HCT116 (cell line): ENCODE measurements at regions not wholly inside any gene's neighbourhood (a gene's known extent, or its start where the extent isn't known, plus 50 kb on each side); places are given as distances from the start of the nearest gene placed in this dataset.

Source experiments
- ATAC-seq: fragments of 200-7000 bp; cut with Tn5 transposase; 2 replicates; pipeline ENCODE4 v1.9.1; 2020; ENCODE audit warnings: mild to moderate bottlenecking, moderate library complexity
- BruUV-seq: library from RNA; stranded (reverse); fragments of 400-500 nt; replicated peaks from 2 replicates; lab custom pipeline; 2021; lab: Mats Ljungman, UMichigan
- CTCF ChIA-PET: fragments of 300-600 bp; sonication (Branson Sonifier 250); formaldehyde crosslinking; loops from one replicate; lab custom pipeline; 2021; ENCODE audit warnings: antibody characterized with exemption; lab: Charles Lee
- POLR2A ChIA-PET: fragments of 300-600, 350-600 bp; sonication (Branson Sonifier 250); formaldehyde crosslinking; loops from one replicate; lab custom pipeline; 2021; ENCODE audit warnings: antibody characterized with exemption; lab: Charles Lee
- RAD21 ChIA-PET, 2 experiments: fragments of 300-600 bp; sonication (Branson Sonifier 250); formaldehyde crosslinking; loops; one replicate each; lab custom pipeline; 2023; ENCODE audit warnings: low total read pairs in 2 of 2; ENCODE audit not compliant: uncharacterized antibody in 2 of 2, unreplicated experiment in 2 of 2, low non-redundant PET in 1 of 2; lab: Charles Lee
- DNase-seq: peaks from one replicate; pipeline ENCODE4 v3.0.0-alpha.2; 2010; ENCODE audit warnings: low read depth, low spot score
- H2AFZ ChIP-seq: fragments of 200-600 bp; shearing (Covaris generic), sonication (generic); 2 replicates; pipeline ENCODE4 v1.6.1; 2017; ENCODE audit warnings: low read depth, mixed run types, mixed read lengths, antibody characterized with exemption, low read length; ENCODE audit not compliant: poor library complexity, severe bottlenecking
- H3K27ac ChIP-seq: 2 replicates; pipeline ENCODE4 v1.5.1; 2012; ENCODE audit warnings: low read depth, low read length
- H3K27me3 ChIP-seq: fragments of 200-600 bp; sonication (generic); 2 replicates; pipeline ENCODE4 v1.6.1; 2016; ENCODE audit warnings: mixed run types, low read length, mixed read lengths; ENCODE audit not compliant: insufficient read depth
- H3K36me3 ChIP-seq, 2 experiments: fragments of 200-500 bp in 1 of 2; fragments of 200-600 bp in 1 of 2; sonication (Bioruptor generic) in 1 of 2; sonication (generic) in 1 of 2; 2 replicates each; pipeline versions ENCODE4 v1.5.1 to v1.6.1; 2014 to 2016; ENCODE audit warnings: low read length in 2 of 2, inconsistent platforms in 1 of 2, mixed read lengths in 1 of 2, mixed run types in 1 of 2; ENCODE audit not compliant: insufficient read depth in 2 of 2, control insufficient read depth in 1 of 2
- H3K4me1 ChIP-seq, 2 experiments: fragments of 200-600 bp in 1 of 2; sonication (generic) in 1 of 2; 2 replicates each; pipeline versions ENCODE4 v1.5.1 to v1.6.1; 2012 to 2017; ENCODE audit warnings: low read length in 2 of 2, inconsistent platforms in 1 of 2, mild to moderate bottlenecking in 1 of 2, mixed read lengths in 1 of 2, mixed run types in 1 of 2, moderate library complexity in 1 of 2; ENCODE audit not compliant: insufficient read depth in 2 of 2, control insufficient read depth in 1 of 2
- H3K4me2 ChIP-seq: fragments of 200-600 bp; sonication (generic); 2 replicates; pipeline ENCODE4 v1.6.1; 2017; ENCODE audit warnings: mixed run types, low read length, mixed read lengths
- H3K4me3 ChIP-seq, 2 experiments: fragments of 200-600 bp in 1 of 2; sonication (generic) in 1 of 2; replicated peaks in 1 of 2; 2 replicates each; pipeline ENCODE4 v1.5.1; 2011 to 2016; ENCODE audit warnings: low read length in 2 of 2, control low read depth in 1 of 2, low read depth in 1 of 2, mild to moderate bottlenecking in 1 of 2, mixed read lengths in 1 of 2, mixed run types in 1 of 2
- H3K79me2 ChIP-seq: fragments of 200-600 bp; sonication (generic); 2 replicates; pipeline ENCODE4 v1.6.1; 2017; ENCODE audit warnings: mild to moderate bottlenecking, mixed run types, low read length, moderate library complexity, mixed read lengths; ENCODE audit not compliant: insufficient read depth
- H3K9ac ChIP-seq: fragments of 200-600 bp; sonication (generic); 2 replicates; pipeline ENCODE4 v1.6.1; 2016; ENCODE audit warnings: low read length, mixed read lengths
- H3K9me2 ChIP-seq: fragments of 200-600 bp; sonication (generic), shearing (Covaris generic); 2 replicates; pipeline ENCODE4 v1.6.1; 2017; ENCODE audit warnings: mixed run types, mild to moderate bottlenecking, moderate library complexity; ENCODE audit not compliant: insufficient read depth
- H3K9me3 ChIP-seq, 2 experiments: fragments of 200-500 bp in 1 of 2; fragments of 200-600 bp in 1 of 2; sonication (Bioruptor generic) in 1 of 2; sonication (generic) in 1 of 2; 2 replicates each; pipeline ENCODE4 v1.6.1; 2014 to 2017; ENCODE audit warnings: low read length in 2 of 2, mixed read lengths in 2 of 2, inconsistent platforms in 1 of 2, low read depth in 1 of 2, mild to moderate bottlenecking in 1 of 2, mixed run types in 1 of 2, moderate library complexity in 1 of 2; ENCODE audit not compliant: control insufficient read depth in 1 of 2, insufficient read depth in 1 of 2
- H4K20me1 ChIP-seq: fragments of 200-600 bp; sonication (generic), shearing (Covaris generic); 2 replicates; pipeline ENCODE4 v1.6.1; 2017; ENCODE audit warnings: mixed run types, mild to moderate bottlenecking, moderate library complexity; ENCODE audit not compliant: insufficient read depth
- CBX3 ChIP-seq: IDR thresholded peaks from 2 replicates; pipeline ENCODE4 v1.6.1; 2012; ENCODE audit warnings: low read depth
- EGR1 ChIP-seq: IDR thresholded peaks from 2 replicates; pipeline ENCODE4 v1.6.1; 2012; ENCODE audit warnings: low read depth
- ELF1 ChIP-seq: IDR thresholded peaks from 2 replicates; pipeline ENCODE4 v1.6.1; 2012; ENCODE audit warnings: low read depth, borderline replicate concordance
- EZH2 ChIP-seq: fragments of 200-600 bp; sonication (generic); IDR thresholded peaks from 2 replicates; pipeline ENCODE4 v1.6.1; 2017; ENCODE audit warnings: antibody characterized with exemption, mixed run types
- EZH2phosphoT487 ChIP-seq: fragments of 200-600 bp; IDR thresholded peaks from 2 replicates; pipeline ENCODE4 v1.6.1; 2018; ENCODE audit warnings: antibody characterized with exemption, borderline replicate concordance
- JUND ChIP-seq: IDR thresholded peaks from 2 replicates; pipeline ENCODE4 v1.6.1; 2012
- REST ChIP-seq: IDR thresholded peaks from 2 replicates; pipeline ENCODE4 v1.6.1; 2012; ENCODE audit warnings: low read depth
- SIN3A ChIP-seq: IDR thresholded peaks from 2 replicates; pipeline ENCODE4 v1.6.1; 2012; ENCODE audit warnings: low read depth
- SRF ChIP-seq: IDR thresholded peaks from 2 replicates; pipeline ENCODE4 v1.6.1; 2012; ENCODE audit warnings: low read depth
- YY1 ChIP-seq: IDR thresholded peaks from 2 replicates; pipeline ENCODE4 v1.6.1; 2011; ENCODE audit warnings: low read length, low read depth, moderate library complexity, mild to moderate bottlenecking; ENCODE audit not compliant: insufficient replicate concordance; ENCODE audit errors: extremely low read depth
- ZFX ChIP-seq: fragments of 450-650 bp; IDR thresholded peaks from 2 replicates; pipeline ENCODE4 v1.6.1; 2017
- ZNF274 ChIP-seq: fragments of 200-500 bp; sonication (Bioruptor generic); IDR thresholded peaks from 2 replicates; pipeline ENCODE4 v1.6.1; 2014; ENCODE audit warnings: mild to moderate bottlenecking, low read depth, low read length, inconsistent platforms
- intact Hi-C: fragments of 100-400 bp; cut with micrococcal nuclease; formaldehyde crosslinking; loops from 2 replicates; pipeline ENCODE4 v1.10.0; 2022
- TF ChIP-seq, protein P1 (sequence below): IDR thresholded peaks from 2 replicates; pipeline ENCODE4 v1.6.1; 2012

- no peaks in the 10 kb centered on the region for H3K9me2 ChIP-seq
- no peaks in the 10 kb centered on the region for H3K79me2 ChIP-seq
- H3K9ac ChIP-seq = no peak overlapping the region
- no peak overlapping the region for H3K27ac ChIP-seq
- ChIA-PET CTCF (no interaction called here), RAD21 (no interaction called here), POLR2A (no interaction called here)
- H4K20me1 ChIP-seq = no peaks in the 10 kb centered on the region
- H3K27me3 ChIP-seq = no peaks in the 10 kb centered on the region
- no peak overlapping the region for H2AFZ ChIP-seq
- H3K4me1 ChIP-seq = no peaks in the 10 kb centered on the region
- no peak overlapping the region for H3K4me3 ChIP-seq
- H3K4me2 ChIP-seq = no peak overlapping the region
- DNase-seq (no peak), ATAC-seq (no peak)
- peaks cover 0 to 7% of the 10 kb centered on the region in 2 experiments; a peak in 2 of 4 replicates for H3K9me3 ChIP-seq
- TF ChIP-seq EGR1 = no peak
- TF ChIP-seq ZNF274 = no peak
- no peak for TF ChIP-seq JUND
- TF ChIP-seq SRF = no peak
- no peak for TF ChIP-seq EZH2
- no peak for TF ChIP-seq ZFX
- TF ChIP-seq, protein P1, sequence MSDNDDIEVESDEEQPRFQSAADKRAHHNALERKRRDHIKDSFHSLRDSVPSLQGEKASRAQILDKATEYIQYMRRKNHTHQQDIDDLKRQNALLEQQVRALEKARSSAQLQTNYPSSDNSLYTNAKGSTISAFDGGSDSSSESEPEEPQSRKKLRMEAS = no peak
- TF ChIP-seq SIN3A = no peak
- no peak for TF ChIP-seq CBX3
- TF ChIP-seq REST = no peak
- no peak for TF ChIP-seq ELF1
- no peak for TF ChIP-seq EZH2phosphoT487
- TF ChIP-seq YY1 = no peak
- no TSS peak for BruUV-seq
- intact Hi-C loops = no loop called here
- H3K36me3 ChIP-seq = no peaks in the 10 kb centered on the region
Measured at GRCh38 chr10:55233505-55233904, 432.5 kb upstream of the PCDH15 start.
